ENCODE measurements at regions not wholly inside any gene's neighbourhood (a gene's known extent, or its start where the extent isn't known, plus 50 kb on each side); places are given as distances from the start of the nearest gene placed in this dataset.

- Histone ChIP-seq H3K4me3 (no peak overlapping the region), H3K4me1 (ENCODE audit: control insufficient read depth in 1 of 2, low read depth in 2 of 2) (no peaks in the 10 kb centered on the region), H3K27me3 (replicated peaks; ENCODE audit: insufficient read depth) (no peaks in the 10 kb centered on the region), H3K27ac (no peak overlapping the region), H3K36me3 (no peaks in the 10 kb centered on the region), H3K9me3 (no peaks in the 10 kb centered on the region)
- DNase-seq (ENCODE audit: low spot score) (no peak), ATAC-seq (ENCODE audit: insufficient number of reproducible peaks, low FRiP score, low read depth) (no peak)
- TF ChIP-seq CTCF (IDR thresholded peaks at IDR 0.05): no peak
These were observed 198.4 kb upstream of the ZNF536 start for GRCh38 chr19:30173593-30174356.

GRCh38 chr19:30174357-30174645 is 197.9 kb upstream of the ZNF536 start:
- ATAC-seq (ENCODE audit: insufficient number of reproducible peaks, low FRiP score, low read depth) (no peak), DNase-seq (ENCODE audit: low spot score) (no peak)
- H3K27ac ChIP-seq: no peak overlapping the region
- H3K27me3 ChIP-seq (replicated peaks; ENCODE audit: insufficient read depth): no peaks in the 10 kb centered on the region
- H3K36me3 ChIP-seq: no peaks in the 10 kb centered on the region
- no peak for TF ChIP-seq CTCF (IDR thresholded peaks at IDR 0.05)
- no peaks in the 10 kb centered on the region for H3K4me1 ChIP-seq (ENCODE audit: control insufficient read depth in 1 of 2, low read depth in 2 of 2)
- no peak overlapping the region for H3K4me3 ChIP-seq
- H3K9me3 ChIP-seq: no peaks in the 10 kb centered on the region

GRCh38 chr19:30174791-30175190 is 197.4 kb upstream of the ZNF536 start:
- Histone ChIP-seq H3K27ac (no peak overlapping the region), H3K27me3 (replicated peaks; ENCODE audit: insufficient read depth) (no peaks in the 10 kb centered on the region), H3K4me1 (ENCODE audit: control insufficient read depth in 1 of 2, low read depth in 2 of 2) (no peaks in the 10 kb centered on the region), H3K4me3 (no peak overlapping the region), H3K36me3 (no peaks in the 10 kb centered on the region), H3K9me3 (no peaks in the 10 kb centered on the region)
- DNase-seq (ENCODE audit: low spot score) (no peak), ATAC-seq (ENCODE audit: insufficient number of reproducible peaks, low FRiP score, low read depth) (no peak)
- TF ChIP-seq CTCF (IDR thresholded peaks at IDR 0.05): no peak

- Histone ChIP-seq H3K27me3 (replicated peaks; ENCODE audit: insufficient read depth) (no peaks in the 10 kb centered on the region), H3K4me1 (ENCODE audit: control insufficient read depth in 1 of 2, low read depth in 2 of 2) (no peaks in the 10 kb centered on the region), H3K4me3 (no peak overlapping the region), H3K9me3 (no peaks in the 10 kb centered on the region), H3K27ac (no peak overlapping the region), H3K36me3 (no peaks in the 10 kb centered on the region)
- ATAC-seq (ENCODE audit: insufficient number of reproducible peaks, low FRiP score, low read depth) (no peak), DNase-seq (ENCODE audit: low spot score) (no peak)
- no peak for TF ChIP-seq CTCF (IDR thresholded peaks at IDR 0.05)
These were observed 196.2 kb upstream of the ZNF536 start for GRCh38 chr19:30175987-30176386.

GRCh38 chr19:30178721-30179402 is 193.3 kb upstream of the ZNF536 start:
- TF ChIP-seq CTCF (IDR thresholded peaks at IDR 0.05): no peak
- Histone ChIP-seq H3K27ac (no peak overlapping the region), H3K4me3 (no peak overlapping the region), H3K4me1 (ENCODE audit: control insufficient read depth in 1 of 2, low read depth in 2 of 2) (no peaks in the 10 kb centered on the region), H3K9me3 (peaks cover 13% of the 10 kb centered on the region), H3K27me3 (replicated peaks; ENCODE audit: insufficient read depth) (no peaks in the 10 kb centered on the region), H3K36me3 (no peaks in the 10 kb centered on the region)
- ATAC-seq (ENCODE audit: insufficient number of reproducible peaks, low FRiP score, low read depth): no peak
- DNase-seq (ENCODE audit: low spot score): no peak

All from thoracic aorta (tissue), 2 donors.